GM12872 (cell line): ENCODE measurements at regions not wholly inside any gene's neighbourhood (a gene's known extent, or its start where the extent isn't known, plus 50 kb on each side); places are given as distances from the start of the nearest gene placed in this dataset.

Source experiments
- CTCF ChIP-seq: IDR thresholded peaks from 3 replicates; pipeline ENCODE4 v1.5.1; 2011; ENCODE audit warnings: low read depth, mild to moderate bottlenecking, low read length, moderate library complexity; ENCODE audit not compliant: insufficient read depth

- no peak for TF ChIP-seq CTCF
These were observed 184.2 kb downstream of the MATN1 start for GRCh38 chr1:30538993-30539867.

- TF ChIP-seq CTCF: no peak
These were observed 185.0 kb downstream of the MATN1 start for GRCh38 chr1:30538226-30538992.

- no peak for TF ChIP-seq CTCF
These were observed 186.1 kb downstream of the MATN1 start for GRCh38 chr1:30537279-30537678.

GRCh38 chr1:30536530-30536929 is 186.9 kb downstream of the MATN1 start:
- TF ChIP-seq CTCF: no peak

GRCh38 chr1:30535595-30536325 is 187.6 kb downstream of the MATN1 start:
- TF ChIP-seq CTCF: no peak

GRCh38 chr1:30534551-30534940 is 188.8 kb downstream of the MATN1 start:
- TF ChIP-seq CTCF: no peak
